ENCODE measurements at regions not wholly inside any gene's neighbourhood (a gene's known extent, or its start where the extent isn't known, plus 50 kb on each side); places are given as distances from the start of the nearest gene placed in this dataset.
"Not testable (repeated sequence)": the region's sequence is repeated elsewhere in the genome, so short reads cannot be mapped to it uniquely, and the experiment has no call there.

- intact Hi-C loops (cut with DNase I) = no loop called here
- DNase-seq (no peak), ATAC-seq (ENCODE audit: poor library complexity) (no peak)
Measured at GRCh38 chr4:180261346-180261745, 1981.9 kb upstream of the TENM3 start.

- no peak for DNase-seq
- ATAC-seq (ENCODE audit: poor library complexity) = no peak
- intact Hi-C loops (cut with DNase I) = no loop called here
Measured at GRCh38 chr4:180280076-180280475, 1963.1 kb upstream of the TENM3 start.

GRCh38 chr4:180280726-180281297, 1962.4 kb upstream of the TENM3 start:
- intact Hi-C loops (cut with DNase I) = no loop called here
- ATAC-seq (ENCODE audit: poor library complexity) = no peak
- DNase-seq = no peak

- ATAC-seq (ENCODE audit: poor library complexity) (no peak), DNase-seq (no peak)
- intact Hi-C loops (cut with DNase I) = no loop called here
Measured at GRCh38 chr4:180281724-180282123, 1961.5 kb upstream of the TENM3 start.

GRCh38 chr4:180284267-180284666, 1958.9 kb upstream of the TENM3 start:
- intact Hi-C loops (cut with DNase I) = no loop called here
- ATAC-seq (ENCODE audit: poor library complexity) = no peak
- DNase-seq = no peak

GRCh38 chr4:180285796-180286195, 1957.4 kb upstream of the TENM3 start:
- DNase-seq = no peak
- no peak for ATAC-seq (ENCODE audit: poor library complexity)
- intact Hi-C loops (cut with DNase I) = no loop called here

GRCh38 chr4:180292339-180292738, 1950.9 kb upstream of the TENM3 start:
- intact Hi-C loops (cut with DNase I) = no loop called here
- no peak for DNase-seq
- ATAC-seq (ENCODE audit: poor library complexity) = no peak

GRCh38 chr4:180296036-180296599, 1947.1 kb upstream of the TENM3 start:
- ATAC-seq (ENCODE audit: poor library complexity) (no peak), DNase-seq (no peak)
- intact Hi-C loops (cut with DNase I) = no loop called here

- DNase-seq (no peak), ATAC-seq (ENCODE audit: poor library complexity) (no peak)
- intact Hi-C loops (cut with DNase I) = no loop called here
Measured at GRCh38 chr4:180304321-180304720, 1938.9 kb upstream of the TENM3 start.

GRCh38 chr4:180310616-180311015, 1932.6 kb upstream of the TENM3 start:
- no peak for ATAC-seq (ENCODE audit: poor library complexity)
- intact Hi-C loops (cut with DNase I) = no loop called here
- no peak for DNase-seq

GRCh38 chr4:180314972-180315371, 1928.2 kb upstream of the TENM3 start:
- intact Hi-C loops (cut with DNase I) = no loop called here
- DNase-seq (no peak), ATAC-seq (ENCODE audit: poor library complexity) (no peak)

GRCh38 chr4:180330521-180330920, 1912.7 kb upstream of the TENM3 start:
- intact Hi-C loops (cut with DNase I) = no loop called here
- DNase-seq (no peak), ATAC-seq (ENCODE audit: poor library complexity) (no peak)

GRCh38 chr4:180333162-180333561, 1910.0 kb upstream of the TENM3 start:
- DNase-seq (no peak), ATAC-seq (ENCODE audit: poor library complexity) (no peak)
- intact Hi-C loops (cut with DNase I) = no loop called here

GRCh38 chr4:180335566-180335965, 1907.6 kb upstream of the TENM3 start:
- intact Hi-C loops (cut with DNase I) = no loop called here
- ATAC-seq (ENCODE audit: poor library complexity) (no peak), DNase-seq (no peak)

- ATAC-seq (ENCODE audit: poor library complexity) = no peak
- DNase-seq = no peak
- intact Hi-C loops (cut with DNase I) = no loop called here
Measured at GRCh38 chr4:180336494-180337090, 1906.6 kb upstream of the TENM3 start.

GRCh38 chr4:180341926-180342325, 1901.3 kb upstream of the TENM3 start:
- no peak for ATAC-seq (ENCODE audit: poor library complexity)
- DNase-seq = no peak
- intact Hi-C loops (cut with DNase I) = no loop called here

- intact Hi-C loops (cut with DNase I) = no loop called here
- ATAC-seq (ENCODE audit: poor library complexity) = no peak
- DNase-seq = no peak
Measured at GRCh38 chr4:180350901-180351300, 1892.3 kb upstream of the TENM3 start.

- DNase-seq (no peak), ATAC-seq (ENCODE audit: poor library complexity) (no peak)
- intact Hi-C loops (cut with DNase I) = no loop called here
Measured at GRCh38 chr4:180356766-180357165, 1886.4 kb upstream of the TENM3 start.

GRCh38 chr4:180360113-180360512, 1883.1 kb upstream of the TENM3 start:
- intact Hi-C loops (cut with DNase I); ATAC-seq (ENCODE audit: poor library complexity); DNase-seq: not testable (repeated sequence)

- no peak for ATAC-seq (ENCODE audit: poor library complexity)
- intact Hi-C loops (cut with DNase I) = no loop called here
- no peak for DNase-seq
Measured at GRCh38 chr4:180363815-180364214, 1879.4 kb upstream of the TENM3 start.

- no peak for DNase-seq
- intact Hi-C loops (cut with DNase I) = no loop called here
- no peak for ATAC-seq (ENCODE audit: poor library complexity)
Measured at GRCh38 chr4:180372691-180373090, 1870.5 kb upstream of the TENM3 start.

Data from Right ventricle myocardium superior (tissue), 1 donor.